ENCODE measurements at regions not wholly inside any gene's neighbourhood (a gene's known extent, or its start where the extent isn't known, plus 50 kb on each side); places are given as distances from the start of the nearest gene placed in this dataset.

DNA sequence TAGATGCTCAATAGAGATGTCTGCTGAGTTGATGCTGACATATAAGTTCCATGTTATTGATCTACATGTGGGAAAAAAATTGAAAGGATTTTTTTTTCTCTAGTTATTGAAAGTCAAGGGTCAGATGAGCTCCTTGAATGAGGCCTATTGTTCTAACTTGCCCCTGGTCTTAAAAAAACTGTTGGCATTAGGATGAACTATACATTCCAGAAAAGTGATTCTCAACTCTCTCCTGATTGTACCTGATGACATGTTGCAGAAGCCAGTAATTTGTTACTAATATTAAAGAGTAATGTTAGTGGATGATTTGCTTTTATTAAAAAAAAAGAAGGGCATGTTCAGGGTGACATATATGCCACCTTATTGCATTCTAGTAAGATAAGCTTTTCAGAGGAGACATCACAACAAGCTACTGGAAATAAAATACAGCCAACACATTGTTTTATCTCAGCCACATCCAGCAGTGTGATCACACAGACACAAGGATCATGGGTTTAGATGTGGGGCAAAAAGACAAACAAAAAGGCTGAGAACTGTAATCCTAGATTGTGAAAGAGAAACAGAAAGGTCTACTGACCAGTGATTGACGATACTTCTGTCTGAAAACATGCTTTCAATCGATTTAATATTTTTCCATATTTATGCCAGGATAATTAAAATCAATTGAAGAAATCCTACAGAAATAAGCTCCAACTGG, 1314.1 kb upstream of the C9orf72 start:
- TF ChIP-seq, protein P1, sequence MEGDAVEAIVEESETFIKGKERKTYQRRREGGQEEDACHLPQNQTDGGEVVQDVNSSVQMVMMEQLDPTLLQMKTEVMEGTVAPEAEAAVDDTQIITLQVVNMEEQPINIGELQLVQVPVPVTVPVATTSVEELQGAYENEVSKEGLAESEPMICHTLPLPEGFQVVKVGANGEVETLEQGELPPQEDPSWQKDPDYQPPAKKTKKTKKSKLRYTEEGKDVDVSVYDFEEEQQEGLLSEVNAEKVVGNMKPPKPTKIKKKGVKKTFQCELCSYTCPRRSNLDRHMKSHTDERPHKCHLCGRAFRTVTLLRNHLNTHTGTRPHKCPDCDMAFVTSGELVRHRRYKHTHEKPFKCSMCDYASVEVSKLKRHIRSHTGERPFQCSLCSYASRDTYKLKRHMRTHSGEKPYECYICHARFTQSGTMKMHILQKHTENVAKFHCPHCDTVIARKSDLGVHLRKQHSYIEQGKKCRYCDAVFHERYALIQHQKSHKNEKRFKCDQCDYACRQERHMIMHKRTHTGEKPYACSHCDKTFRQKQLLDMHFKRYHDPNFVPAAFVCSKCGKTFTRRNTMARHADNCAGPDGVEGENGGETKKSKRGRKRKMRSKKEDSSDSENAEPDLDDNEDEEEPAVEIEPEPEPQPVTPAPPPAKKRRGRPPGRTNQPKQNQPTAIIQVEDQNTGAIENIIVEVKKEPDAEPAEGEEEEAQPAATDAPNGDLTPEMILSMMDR (IDR thresholded peaks at IDR 0.05; ENCODE audit: low read depth, low read length), result no peak
- no peak for TF ChIP-seq EZH2phosphoT487 (IDR thresholded peaks at IDR 0.05; ENCODE audit: low read depth)
